Sigmoid colon (tissue), 6 donors: ENCODE measurements at regions not wholly inside any gene's neighbourhood (a gene's known extent, or its start where the extent isn't known, plus 50 kb on each side); places are given as distances from the start of the nearest gene placed in this dataset.

Source experiments
- DNase-seq: peaks from one replicate; pipeline ENCODE4 v3.0.0-alpha.2; 2019
- H3K27ac ChIP-seq, 4 donors: fragments of 200-600 bp; sonication (generic); one replicate each; pipeline ENCODE4 v1.5.1; 2016 to 2019; ENCODE audit warnings: mild to moderate bottlenecking in 1 of 4
- H3K27me3 ChIP-seq, 3 donors: fragments of 200-600 bp; sonication (generic); one replicate each; pipeline ENCODE4 v1.5.1; 2019; ENCODE audit warnings: mild to moderate bottlenecking in 1 of 3
- H3K36me3 ChIP-seq, 4 donors: fragments of 200-600 bp; sonication (generic); one replicate each; pipeline ENCODE4 v1.5.1; 2016 to 2019
- H3K4me1 ChIP-seq, 4 donors: fragments of 200-600 bp; sonication (generic); one replicate each; pipeline ENCODE4 v1.5.1; 2017 to 2019
- H3K4me3 ChIP-seq, 4 donors: fragments of 200-600 bp; sonication (generic); one replicate each; pipeline ENCODE4 v1.5.1; 2017 to 2019; ENCODE audit warnings: mild to moderate bottlenecking in 2 of 4, moderate library complexity in 1 of 4
- H3K9me3 ChIP-seq, 4 donors: fragments of 200-600 bp in 3 of 4; sonication (generic) in 3 of 4; one replicate each; pipeline versions ENCODE4 v1.5.1 to v1.6.1; 2013 to 2019
- CTCF ChIP-seq, 4 experiments: fragments of 450-650 bp in 3 of 4; fragments of 200-600 bp in 1 of 4; IDR thresholded peaks; one replicate each; pipeline ENCODE4 v1.5.1; 2016 to 2019; ENCODE audit warnings: antibody characterized with exemption in 4 of 4, mild to moderate bottlenecking in 3 of 4, moderate library complexity in 2 of 4
- EP300 ChIP-seq, 4 donors: sonication (generic); formaldehyde crosslinking; IDR thresholded peaks; one replicate each; pipeline ENCODE4 v1.6.1; 2017; ENCODE audit warnings: antibody characterized with exemption in 4 of 4
- POLR2A ChIP-seq, 2 donors: fragments of 450-650 bp; IDR thresholded peaks; one replicate each; pipeline ENCODE4 v1.6.1; 2016; ENCODE audit warnings: antibody characterized with exemption in 2 of 2, mild to moderate bottlenecking in 2 of 2, moderate library complexity in 2 of 2
- POLR2AphosphoS5 ChIP-seq, 4 donors: sonication (generic); formaldehyde crosslinking; IDR thresholded peaks; one replicate each; pipeline ENCODE4 v1.6.1; 2017; ENCODE audit warnings: antibody characterized with exemption in 4 of 4
- WGBS, 2 donors: extraction: QIAGEN DNeasy Blood & Tissue Kit; methylation state at CpG; one replicate each; pipeline ENCODE4 v1.1.7; 2013; 5-methylcytosine and 5-hydroxymethylcytosine counted together
- intact Hi-C: fragments of 100-400 bp; cut with DNase I; formaldehyde crosslinking; loops from one replicate; pipeline ENCODE4 v1.15.1; 2023
- donor health status: healthy with polysubstance abuse.
- donor health status: healthy.

DNA sequence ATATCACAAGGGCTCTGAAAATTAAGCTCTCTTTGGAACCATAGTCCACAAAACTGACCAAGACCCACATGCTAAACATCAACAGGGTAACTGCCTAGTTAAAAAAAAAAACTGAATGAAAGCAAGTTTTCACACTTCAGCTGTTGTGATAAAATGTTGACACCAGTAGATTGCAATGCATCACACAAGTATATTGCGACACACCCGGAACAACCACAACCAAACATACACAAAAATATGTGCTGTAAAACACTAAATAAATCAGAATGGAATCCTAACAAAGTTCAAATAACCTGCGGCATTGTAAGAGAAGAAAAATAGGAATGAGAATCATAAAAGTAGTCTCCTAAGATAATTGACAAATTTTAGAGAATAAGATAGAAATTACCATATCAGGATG is 710.3 kb downstream of the AACS start:
- 93 to 95% methylated on average over 3 of the region's 3 CpGs for WGBS, 2 donors
- Histone ChIP-seq H3K4me3 (no peak overlapping the region), H3K4me1 (no peaks in the 10 kb centered on the region), H3K9me3 (no peaks in the 10 kb centered on the region), H3K27me3 (no peaks in the 10 kb centered on the region), H3K36me3 (no peaks in the 10 kb centered on the region), H3K27ac (no peak overlapping the region)
- TF ChIP-seq POLR2A (IDR thresholded peaks at IDR 0.05) (no peak), POLR2AphosphoS5 (IDR thresholded peaks at IDR 0.05) (no peak), EP300 (IDR thresholded peaks at IDR 0.05) (no peak), CTCF (IDR thresholded peaks at IDR 0.05) (no peak)
- intact Hi-C loops = loop anchor here (10.0 kb wide), 1 partner anchor 241 kb away; no protein-coding TSS in a partner anchor
- no peak for DNase-seq

- TF ChIP-seq POLR2AphosphoS5 (IDR thresholded peaks at IDR 0.05) = no peak
- no peak for TF ChIP-seq CTCF (IDR thresholded peaks at IDR 0.05)
- WGBS, 2 donors = 77 to 82% methylated on average over 3 of the region's 3 CpGs
- DNase-seq = no peak
- H3K27me3 ChIP-seq = no peaks in the 10 kb centered on the region
- H3K4me1 ChIP-seq = no peaks in the 10 kb centered on the region
- no peaks in the 10 kb centered on the region for H3K9me3 ChIP-seq
- H3K27ac ChIP-seq = no peak overlapping the region
- H3K36me3 ChIP-seq = no peaks in the 10 kb centered on the region
- no peak overlapping the region for H3K4me3 ChIP-seq
- intact Hi-C loops = loop anchor here (10.0 kb wide), 1 partner anchor 241 kb away; no protein-coding TSS in a partner anchor
These were observed 711.0 kb downstream of the AACS start for GRCh38 chr12:125776212-125776611.

- no peak for TF ChIP-seq CTCF (IDR thresholded peaks at IDR 0.05)
- TF ChIP-seq POLR2A (IDR thresholded peaks at IDR 0.05) = no peak
- no peak for TF ChIP-seq EP300 (IDR thresholded peaks at IDR 0.05)
- TF ChIP-seq POLR2AphosphoS5 (IDR thresholded peaks at IDR 0.05) = no peak
- intact Hi-C loops = no loop called here
- 56 to 62% methylated on average over 2 of the region's 2 CpGs for WGBS, 2 donors
These were observed 720.9 kb downstream of the AACS start for GRCh38 chr12:125786143-125786542.

DNA sequence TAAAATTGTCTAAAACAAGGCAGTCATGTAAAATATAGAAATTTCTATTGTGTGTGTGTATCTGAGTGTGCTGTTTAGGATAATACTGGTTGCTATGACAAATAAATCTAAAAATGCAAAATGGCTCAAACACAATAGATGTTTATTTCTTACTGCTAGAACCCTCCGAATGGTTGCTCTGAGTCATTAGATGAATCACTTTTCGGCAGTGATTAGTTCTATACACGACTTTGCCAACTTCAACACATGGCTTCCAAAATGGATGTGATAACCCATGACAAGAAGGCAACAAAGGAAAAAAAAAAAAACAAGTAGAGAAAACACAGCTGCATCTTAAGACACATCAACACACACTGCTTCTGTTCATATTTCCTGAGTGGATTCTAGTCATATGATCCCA is 729.2 kb downstream of the AACS start:
- Histone ChIP-seq H3K27ac (no peak overlapping the region), H3K4me3 (no peak overlapping the region), H3K4me1 (no peaks in the 10 kb centered on the region), H3K9me3 (peaks cover 0 to 9% (median 0%) of the 10 kb centered on the region in 4 donors), H3K36me3 (no peaks in the 10 kb centered on the region), H3K27me3 (no peaks in the 10 kb centered on the region)
- TF ChIP-seq POLR2AphosphoS5 (IDR thresholded peaks at IDR 0.05) = no peak
- TF ChIP-seq CTCF (IDR thresholded peaks at IDR 0.05) = no peak
- no peak for TF ChIP-seq POLR2A (IDR thresholded peaks at IDR 0.05)
- TF ChIP-seq EP300 (IDR thresholded peaks at IDR 0.05) = no peak
- WGBS, 2 donors = 72 to 78% methylated on average over 3 of the region's 3 CpGs
- DNase-seq = no peak
- intact Hi-C loops = no loop called here

More at GRCh38 chr12:125786143-125786542, 720.9 kb downstream of the AACS start:
- Histone ChIP-seq H3K4me3 (no peak overlapping the region), H3K9me3 (peaks cover 0 to 10% (median 0%) of the 10 kb centered on the region in 4 donors), H3K4me1 (no peaks in the 10 kb centered on the region), H3K36me3 (no peaks in the 10 kb centered on the region), H3K27ac (no peak overlapping the region), H3K27me3 (no peaks in the 10 kb centered on the region)
- no peak for DNase-seq
